Tibial nerve (tissue), 4 donors: ENCODE measurements at regions not wholly inside any gene's neighbourhood (a gene's known extent, or its start where the extent isn't known, plus 50 kb on each side); places are given as distances from the start of the nearest gene placed in this dataset.

Experiments used
- DNase-seq, 2 donors: peaks; one replicate each; pipeline ENCODE4 v3.0.0-alpha.2; 2019; ENCODE audit warnings: low spot score in 2 of 2
- H3K27ac ChIP-seq, 4 donors: fragments of 200-600 bp; sonication (generic) in 3 of 4; one replicate each; pipeline ENCODE4 v1.5.1; 2017 to 2019; ENCODE audit warnings: mild to moderate bottlenecking in 1 of 4
- H3K27me3 ChIP-seq, 2 donors: fragments of 200-600 bp; sonication (generic) in 1 of 2; one replicate each; pipeline versions ENCODE4 v1.5.1 to v1.6.0; 2017 to 2019
- H3K36me3 ChIP-seq, 3 donors: fragments of 200-600 bp; sonication (generic); one replicate each; pipeline ENCODE4 v1.5.1; 2018 to 2019
- H3K4me1 ChIP-seq, 4 donors: fragments of 200-600 bp; sonication (generic) in 3 of 4; one replicate each; pipeline ENCODE4 v1.5.1; 2017 to 2019
- H3K4me3 ChIP-seq, 4 donors: fragments of 200-600 bp; sonication (generic) in 3 of 4; one replicate each; pipeline ENCODE4 v1.5.1; 2017 to 2019; ENCODE audit warnings: mild to moderate bottlenecking in 1 of 4, moderate library complexity in 1 of 4
- H3K9me3 ChIP-seq, 4 donors: fragments of 200-600 bp; sonication (generic) in 3 of 4; one replicate each; pipeline ENCODE4 v1.5.1; 2017 to 2019
- CTCF ChIP-seq, 5 experiments: fragments of 200-600 bp in 3 of 5; fragments of 450-650 bp in 2 of 5; sonication (generic) in 3 of 5; IDR thresholded peaks; one replicate each; pipeline ENCODE4 v1.5.1; 2016 to 2019; ENCODE audit warnings: antibody characterized with exemption in 5 of 5, mild to moderate bottlenecking in 3 of 5, moderate library complexity in 2 of 5
- EP300 ChIP-seq, 2 donors: sonication (generic); formaldehyde crosslinking; IDR thresholded peaks; one replicate each; pipeline ENCODE4 v1.6.1; 2017; ENCODE audit warnings: antibody characterized with exemption in 2 of 2, mild to moderate bottlenecking in 1 of 2
- POLR2A ChIP-seq, 2 donors: fragments of 450-650 bp; IDR thresholded peaks; one replicate each; pipeline ENCODE4 v1.6.1; 2017; ENCODE audit warnings: antibody characterized with exemption in 2 of 2, mild to moderate bottlenecking in 2 of 2, moderate library complexity in 2 of 2
- WGBS, 2 donors: methylation state at CpG; one replicate each; pipeline ENCODE4 v1.1.5; 2018; 5-methylcytosine and 5-hydroxymethylcytosine counted together

DNA sequence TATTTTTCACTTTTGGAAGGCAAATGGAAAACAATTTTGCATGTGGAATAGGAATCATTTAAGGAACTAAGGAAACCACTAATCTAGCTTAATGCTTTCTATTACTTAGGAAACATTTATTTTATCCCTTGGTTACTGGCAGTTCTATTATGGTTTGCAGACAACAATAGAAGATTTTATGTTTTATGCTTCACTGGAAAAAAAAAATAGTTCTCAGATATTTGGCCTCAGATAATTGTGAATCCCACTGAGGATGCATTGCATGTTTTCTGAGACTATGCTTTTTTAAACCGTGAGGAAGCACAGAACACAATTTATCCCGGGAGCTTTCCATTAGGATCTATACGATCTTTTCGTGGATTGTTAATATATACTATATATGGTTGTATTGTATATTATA, 356.9 kb downstream of the CSNK1G3 start:
- Histone ChIP-seq H3K9me3 (no peaks in the 10 kb centered on the region), H3K27ac (no peak overlapping the region), H3K27me3 (no peaks in the 10 kb centered on the region), H3K4me1 (peaks cover 0 to 12% (median 3%) of the 10 kb centered on the region in 4 donors), H3K4me3 (no peak overlapping the region), H3K36me3 (no peaks in the 10 kb centered on the region)
- WGBS, 2 donors = 56 to 70% methylated on average over 4 of the region's 4 CpGs
- TF ChIP-seq CTCF (IDR thresholded peaks at IDR 0.05) (no peak), POLR2A (IDR thresholded peaks at IDR 0.05) (no peak), EP300 (IDR thresholded peaks at IDR 0.05) (no peak)
- DNase-seq = no peak

- H3K4me3 ChIP-seq = no peak overlapping the region
- no peaks in the 10 kb centered on the region for H3K36me3 ChIP-seq
- H3K27ac ChIP-seq = no peak overlapping the region
- H3K9me3 ChIP-seq = no peaks in the 10 kb centered on the region
- peaks cover 0 to 6% (median under 1%) of the 10 kb centered on the region in 4 donors for H3K4me1 ChIP-seq
- no peak for TF ChIP-seq POLR2A (IDR thresholded peaks at IDR 0.05)
- no peak for TF ChIP-seq CTCF (IDR thresholded peaks at IDR 0.05)
- no peak for TF ChIP-seq EP300 (IDR thresholded peaks at IDR 0.05)
- DNase-seq = no peak
- H3K27me3 ChIP-seq = no peaks in the 10 kb centered on the region
Measured at GRCh38 chr5:123868267-123868666, 356.3 kb downstream of the CSNK1G3 start.

- TF ChIP-seq EP300 (IDR thresholded peaks at IDR 0.05) (no peak), POLR2A (IDR thresholded peaks at IDR 0.05) (no peak), CTCF (IDR thresholded peaks at IDR 0.05) (no peak)
- Histone ChIP-seq H3K36me3 (no peaks in the 10 kb centered on the region), H3K4me1 (no peaks in the 10 kb centered on the region), H3K27me3 (no peaks in the 10 kb centered on the region), H3K9me3 (no peaks in the 10 kb centered on the region), H3K4me3 (no peak overlapping the region), H3K27ac (no peak overlapping the region)
- WGBS, 2 donors = 86 to 90% methylated on average over 8 of the region's 8 CpGs
- no peak for DNase-seq
Measured at GRCh38 chr5:123865641-123866040, 353.7 kb downstream of the CSNK1G3 start.

DNA sequence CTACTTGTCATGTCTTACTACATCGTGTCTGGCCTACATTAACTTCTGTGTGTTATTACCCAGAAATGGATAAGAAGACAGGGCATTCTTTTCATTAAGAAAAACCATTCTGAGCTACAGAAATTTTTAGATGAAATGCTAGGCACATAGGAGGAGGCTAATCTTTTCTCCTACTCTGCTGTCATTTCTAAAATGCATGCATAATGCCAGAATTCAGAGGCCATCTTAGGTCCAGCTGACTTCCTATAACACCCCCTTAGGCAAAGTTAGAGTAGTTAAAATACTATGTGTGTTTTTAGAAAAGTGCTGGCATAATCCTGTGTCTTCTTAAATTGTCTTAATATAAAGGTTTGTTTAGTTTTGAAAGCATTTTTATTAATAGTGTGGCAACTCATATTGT, 352.6 kb downstream of the CSNK1G3 start:
- Histone ChIP-seq H3K27ac (no peak overlapping the region), H3K4me1 (no peaks in the 10 kb centered on the region), H3K9me3 (no peaks in the 10 kb centered on the region), H3K27me3 (no peaks in the 10 kb centered on the region), H3K36me3 (no peaks in the 10 kb centered on the region), H3K4me3 (no peak overlapping the region)
- DNase-seq = no peak
- WGBS, 2 donors = 72 to 85% methylated on average over 1 of the region's 1 CpG
- TF ChIP-seq POLR2A (IDR thresholded peaks at IDR 0.05) (no peak), EP300 (IDR thresholded peaks at IDR 0.05) (no peak), CTCF (IDR thresholded peaks at IDR 0.05) (no peak)

GRCh38 chr5:123858938-123859337, 347.0 kb downstream of the CSNK1G3 start:
- H3K4me3 ChIP-seq = no peak overlapping the region
- TF ChIP-seq CTCF (IDR thresholded peaks at IDR 0.05) (no peak), EP300 (IDR thresholded peaks at IDR 0.05) (no peak), POLR2A (IDR thresholded peaks at IDR 0.05) (no peak)
- 61 to 70% methylated on average over 1 of the region's 1 CpG for WGBS, 2 donors
- no peaks in the 10 kb centered on the region for H3K36me3 ChIP-seq
- H3K27ac ChIP-seq = no peak overlapping the region
- no peaks in the 10 kb centered on the region for H3K4me1 ChIP-seq
- DNase-seq = no peak
- no peaks in the 10 kb centered on the region for H3K27me3 ChIP-seq
- no peaks in the 10 kb centered on the region for H3K9me3 ChIP-seq
